ENCODE measurements at regions not wholly inside any gene's neighbourhood (a gene's known extent, or its start where the extent isn't known, plus 50 kb on each side); places are given as distances from the start of the nearest gene placed in this dataset.

GRCh38 chr13:104816726-104817125 lies 1718.7 kb downstream of the EFNB2 start:
- Histone ChIP-seq H3K27me3 (replicated peaks in 1 of 2; ENCODE audit: control insufficient read depth in 2 of 2, extremely low read depth in 1 of 2, insufficient read depth in 2 of 2, low read length in 1 of 2) (no peaks in the 10 kb centered on the region), H3K9me3 (no peaks in the 10 kb centered on the region)

GRCh38 chr13:104810242-104810641 lies 1725.2 kb downstream of the EFNB2 start:
- Histone ChIP-seq H3K9me3 (no peaks in the 10 kb centered on the region), H3K27ac (ENCODE audit: low read length) (no peak overlapping the region), H3K4me1 (ENCODE audit: control insufficient read depth in 1 of 2, extremely low read depth in 1 of 2, insufficient read depth in 2 of 2, low read length in 2 of 2) (peaks cover 0 to 21% of the 10 kb centered on the region in 2 experiments), H3K36me3 (ENCODE audit: control insufficient read depth in 2 of 2, extremely low read depth in 1 of 2, insufficient read depth in 1 of 2, low read length in 1 of 2) (no peaks in the 10 kb centered on the region), H3K4me3 (ENCODE audit: control insufficient read depth in 1 of 2, extremely low read depth in 1 of 2, low read length in 1 of 2) (no peak overlapping the region), H3K27me3 (replicated peaks in 1 of 2; ENCODE audit: control insufficient read depth in 2 of 2, extremely low read depth in 1 of 2, insufficient read depth in 2 of 2, low read length in 1 of 2) (no peaks in the 10 kb centered on the region)
- ChIA-PET CTCF (no interaction called here), POLR2A (no interaction called here)
- peaks cover 3 to 25% (median 17%) of the 10 kb centered on the region in 3 donors for H3K4me1 Mint-ChIP-seq
- peak overlapping the region in 1 of 2 donors; percentile 42 for H3K27ac Mint-ChIP-seq
- H3K36me3 Mint-ChIP-seq, result no peaks in the 10 kb centered on the region
- H3K27me3 Mint-ChIP-seq, result no peaks in the 10 kb centered on the region
- DNase-seq, result peak in 3 of 35 experiments; percentile 0 to 1 (median 1)
- peaks cover 0 to 8% (median 0%) of the 10 kb centered on the region in 3 donors for H3K9me3 Mint-ChIP-seq
- peak overlapping the region in 1 of 3 donors; percentile 18 for H3K4me3 Mint-ChIP-seq
- ATAC-seq (replicated peaks in 1 of 4), result peak in 1 of 4 experiments; percentile 61
- 24% methylated on average over 3 of the region's 5 CpGs for WGBS (ENCODE audit: insufficient coverage)

More at GRCh38 chr13:104816726-104817125, 1718.7 kb downstream of the EFNB2 start:
- no peak overlapping the region for H3K4me3 Mint-ChIP-seq
- DNase-seq (no peak), ATAC-seq (replicated peaks in 1 of 4) (no peak)
- H3K27ac Mint-ChIP-seq, result no peak overlapping the region
- Histone ChIP-seq H3K4me1 (ENCODE audit: control insufficient read depth in 1 of 2, extremely low read depth in 1 of 2, insufficient read depth in 2 of 2, low read length in 2 of 2) (no peaks in the 10 kb centered on the region), H3K4me3 (ENCODE audit: control insufficient read depth in 1 of 2, extremely low read depth in 1 of 2, low read length in 1 of 2) (no peak overlapping the region), H3K36me3 (ENCODE audit: control insufficient read depth in 2 of 2, extremely low read depth in 1 of 2, insufficient read depth in 1 of 2, low read length in 1 of 2) (no peaks in the 10 kb centered on the region), H3K27ac (ENCODE audit: low read length) (no peak overlapping the region)
- H3K4me1 Mint-ChIP-seq, result peaks cover 0 to 9% (median 0%) of the 10 kb centered on the region in 3 donors
- no peaks in the 10 kb centered on the region for H3K27me3 Mint-ChIP-seq
- ChIA-PET CTCF (no interaction called here), POLR2A (no interaction called here)
- H3K9me3 Mint-ChIP-seq, result peaks cover 0 to 4% (median 3%) of the 10 kb centered on the region in 3 donors
- 90% methylated on average over 2 of the region's 4 CpGs for WGBS (ENCODE audit: insufficient coverage)
- no peaks in the 10 kb centered on the region for H3K36me3 Mint-ChIP-seq

- H3K9me3 Mint-ChIP-seq, result peaks cover 0 to 5% (median 0%) of the 10 kb centered on the region in 3 donors
- CTCF ChIA-PET, result no interaction called here
- no peak for ATAC-seq (replicated peaks in 1 of 4)
- H3K27ac Mint-ChIP-seq, result no peak overlapping the region
- Histone ChIP-seq H3K4me1 (ENCODE audit: control insufficient read depth in 1 of 2, extremely low read depth in 1 of 2, insufficient read depth in 2 of 2, low read length in 2 of 2) (peaks cover 0 to 21% of the 10 kb centered on the region in 2 experiments), H3K4me3 (ENCODE audit: control insufficient read depth in 1 of 2, extremely low read depth in 1 of 2, low read length in 1 of 2) (no peak overlapping the region), H3K27me3 (replicated peaks in 1 of 2; ENCODE audit: control insufficient read depth in 2 of 2, extremely low read depth in 1 of 2, insufficient read depth in 2 of 2, low read length in 1 of 2) (no peaks in the 10 kb centered on the region), H3K27ac (ENCODE audit: low read length) (no peak overlapping the region), H3K36me3 (ENCODE audit: control insufficient read depth in 2 of 2, extremely low read depth in 1 of 2, insufficient read depth in 1 of 2, low read length in 1 of 2) (no peaks in the 10 kb centered on the region), H3K9me3 (no peaks in the 10 kb centered on the region)
- DNase-seq, result no peak
- 56% methylated on average over 3 of the region's 4 CpGs for WGBS (ENCODE audit: insufficient coverage)
- H3K27me3 Mint-ChIP-seq, result no peaks in the 10 kb centered on the region
- H3K36me3 Mint-ChIP-seq, result no peaks in the 10 kb centered on the region
- no peak overlapping the region for H3K4me3 Mint-ChIP-seq
- POLR2A ChIA-PET, result no interaction called here
- H3K4me1 Mint-ChIP-seq, result peaks cover 3 to 22% (median 17%) of the 10 kb centered on the region in 3 donors
These were observed 1726.0 kb downstream of the EFNB2 start for GRCh38 chr13:104809483-104809882.

- H3K27ac Mint-ChIP-seq, result no peak overlapping the region
- no peak overlapping the region for H3K4me3 Mint-ChIP-seq
- H3K36me3 Mint-ChIP-seq, result no peaks in the 10 kb centered on the region
- peaks cover 0 to 5% (median 0%) of the 10 kb centered on the region in 3 donors for H3K9me3 Mint-ChIP-seq
- H3K27me3 Mint-ChIP-seq, result no peaks in the 10 kb centered on the region
- Histone ChIP-seq H3K4me3 (ENCODE audit: control insufficient read depth in 1 of 2, extremely low read depth in 1 of 2, low read length in 1 of 2) (no peak overlapping the region), H3K4me1 (ENCODE audit: control insufficient read depth in 1 of 2, extremely low read depth in 1 of 2, insufficient read depth in 2 of 2, low read length in 2 of 2) (peaks cover 0 to 7% of the 10 kb centered on the region in 2 experiments), H3K36me3 (ENCODE audit: control insufficient read depth in 2 of 2, extremely low read depth in 1 of 2, insufficient read depth in 1 of 2, low read length in 1 of 2) (no peaks in the 10 kb centered on the region), H3K27ac (ENCODE audit: low read length) (no peak overlapping the region), H3K9me3 (no peaks in the 10 kb centered on the region), H3K27me3 (replicated peaks in 1 of 2; ENCODE audit: control insufficient read depth in 2 of 2, extremely low read depth in 1 of 2, insufficient read depth in 2 of 2, low read length in 1 of 2) (no peaks in the 10 kb centered on the region)
- DNase-seq, result no peak
- ChIA-PET POLR2A (no interaction called here), CTCF (no interaction called here)
- H3K4me1 Mint-ChIP-seq, result peaks cover 3 to 8% (median 7%) of the 10 kb centered on the region in 3 donors
- ATAC-seq (replicated peaks in 1 of 4), result no peak
- no CpG with 5 or more reads among the region's 2 CpGs for WGBS (ENCODE audit: insufficient coverage)
These were observed 1730.1 kb downstream of the EFNB2 start for GRCh38 chr13:104805346-104805745.

- Histone ChIP-seq H3K27ac (ENCODE audit: low read length) (no peak overlapping the region), H3K4me1 (ENCODE audit: control insufficient read depth in 1 of 2, extremely low read depth in 1 of 2, insufficient read depth in 2 of 2, low read length in 2 of 2) (no peaks in the 10 kb centered on the region), H3K36me3 (ENCODE audit: control insufficient read depth in 2 of 2, extremely low read depth in 1 of 2, insufficient read depth in 1 of 2, low read length in 1 of 2) (no peaks in the 10 kb centered on the region), H3K9me3 (no peaks in the 10 kb centered on the region), H3K4me3 (ENCODE audit: control insufficient read depth in 1 of 2, extremely low read depth in 1 of 2, low read length in 1 of 2) (no peak overlapping the region), H3K27me3 (replicated peaks in 1 of 2; ENCODE audit: control insufficient read depth in 2 of 2, extremely low read depth in 1 of 2, insufficient read depth in 2 of 2, low read length in 1 of 2) (no peaks in the 10 kb centered on the region)
- Mint-ChIP-seq H3K27ac (no peak overlapping the region), H3K9me3 (peaks cover 0 to 5% (median 0%) of the 10 kb centered on the region in 3 donors), H3K4me1 (no peaks in the 10 kb centered on the region), H3K36me3 (no peaks in the 10 kb centered on the region), H3K27me3 (no peaks in the 10 kb centered on the region), H3K4me3 (no peak overlapping the region)
- DNase-seq (no peak), ATAC-seq (replicated peaks in 1 of 4) (no peak)
- CTCF ChIA-PET, result no interaction called here
- WGBS (ENCODE audit: insufficient coverage), result 100% methylated on average over 1 of the region's 2 CpGs
- POLR2A ChIA-PET, result interaction anchor here in 1 of 2 donors (0.6 kb wide), 1 partner anchor 109 kb away, joined by 6 read pairs; no protein-coding TSS in a partner anchor
These were observed 1732.9 kb upstream of the SLC10A2 start for GRCh38 chr13:104799152-104799551.

- H3K9me3 ChIP-seq, result no peaks in the 10 kb centered on the region
- Mint-ChIP-seq H3K4me3 (no peak overlapping the region), H3K4me1 (no peaks in the 10 kb centered on the region), H3K27ac (no peak overlapping the region), H3K27me3 (no peaks in the 10 kb centered on the region), H3K36me3 (no peaks in the 10 kb centered on the region), H3K9me3 (peaks cover 0 to 5% (median 0%) of the 10 kb centered on the region in 3 donors)
- 0% methylated on average over 1 of the region's 1 CpG for WGBS (ENCODE audit: insufficient coverage)
- DNase-seq (no peak), ATAC-seq (replicated peaks in 1 of 4) (no peak)
- no peak overlapping the region for H3K4me3 ChIP-seq (ENCODE audit: control insufficient read depth in 1 of 2, extremely low read depth in 1 of 2, low read length in 1 of 2)
- no peak overlapping the region for H3K27ac ChIP-seq (ENCODE audit: low read length)
- H3K36me3 ChIP-seq (ENCODE audit: control insufficient read depth in 2 of 2, extremely low read depth in 1 of 2, insufficient read depth in 1 of 2, low read length in 1 of 2), result no peaks in the 10 kb centered on the region
- H3K27me3 ChIP-seq (replicated peaks in 1 of 2; ENCODE audit: control insufficient read depth in 2 of 2, extremely low read depth in 1 of 2, insufficient read depth in 2 of 2, low read length in 1 of 2), result no peaks in the 10 kb centered on the region
- POLR2A ChIA-PET, result no interaction called here
- no peaks in the 10 kb centered on the region for H3K4me1 ChIP-seq (ENCODE audit: control insufficient read depth in 1 of 2, extremely low read depth in 1 of 2, insufficient read depth in 2 of 2, low read length in 2 of 2)
- CTCF ChIA-PET, result no interaction called here
These were observed 1732.3 kb upstream of the SLC10A2 start for GRCh38 chr13:104798486-104798885.

GRCh38 chr13:104796581-104796980 lies 1730.4 kb upstream of the SLC10A2 start:
- ChIA-PET POLR2A (no interaction called here), CTCF (no interaction called here)
- no peak for ATAC-seq (replicated peaks in 1 of 4)

More at GRCh38 chr13:104796581-104796980, 1730.4 kb upstream of the SLC10A2 start:
- no peak for DNase-seq
- Mint-ChIP-seq H3K27me3 (no peaks in the 10 kb centered on the region), H3K4me1 (no peaks in the 10 kb centered on the region), H3K36me3 (no peaks in the 10 kb centered on the region), H3K4me3 (no peak overlapping the region), H3K27ac (no peak overlapping the region), H3K9me3 (peaks cover 0 to 5% (median 0%) of the 10 kb centered on the region in 3 donors)
- no peak overlapping the region for H3K4me3 ChIP-seq (ENCODE audit: control insufficient read depth in 1 of 2, extremely low read depth in 1 of 2, low read length in 1 of 2)
- H3K27me3 ChIP-seq (replicated peaks in 1 of 2; ENCODE audit: control insufficient read depth in 2 of 2, extremely low read depth in 1 of 2, insufficient read depth in 2 of 2, low read length in 1 of 2), result no peaks in the 10 kb centered on the region
- no CpG with 5 or more reads among the region's 2 CpGs for WGBS (ENCODE audit: insufficient coverage)
- no peaks in the 10 kb centered on the region for H3K4me1 ChIP-seq (ENCODE audit: control insufficient read depth in 1 of 2, extremely low read depth in 1 of 2, insufficient read depth in 2 of 2, low read length in 2 of 2)
- no peaks in the 10 kb centered on the region for H3K36me3 ChIP-seq (ENCODE audit: control insufficient read depth in 2 of 2, extremely low read depth in 1 of 2, insufficient read depth in 1 of 2, low read length in 1 of 2)
- H3K9me3 ChIP-seq, result no peaks in the 10 kb centered on the region
- no peak overlapping the region for H3K27ac ChIP-seq (ENCODE audit: low read length)
